ENCODE measurements at regions not wholly inside any gene's neighbourhood (a gene's known extent, or its start where the extent isn't known, plus 50 kb on each side); places are given as distances from the start of the nearest gene placed in this dataset.

- no peaks in the 10 kb centered on the region for H3K27me3 ChIP-seq (ENCODE audit: control insufficient read depth, insufficient read depth, low read length)
- H3K56ac ChIP-seq (ENCODE audit: extremely low read depth, insufficient read depth, low read length), result no peak overlapping the region
- no peaks in the 10 kb centered on the region for H3K36me3 ChIP-seq (ENCODE audit: control insufficient read depth, insufficient read depth, low read length)
- dilution Hi-C loops (cut with HindIII; ENCODE audit: low sequenced_read_pairs, unreplicated experiment) (no loop called here), in situ Hi-C loops (cut with MboI; ENCODE audit: low sequenced_read_pairs) (no loop called here), intact Hi-C loops (cut with micrococcal nuclease) (no loop called here)
- no peak overlapping the region for H2BK15ac ChIP-seq (ENCODE audit: low read depth, low read length)
- no peaks in the 10 kb centered on the region for H4K20me1 ChIP-seq (ENCODE audit: insufficient read depth, low read length)
- no peak overlapping the region for H3K14ac ChIP-seq (replicated peaks; ENCODE audit: low read depth, low read length)
- CTCF ChIA-PET, result no interaction called here
- POLR2A ChIA-PET (ENCODE audit: unreplicated experiment), result no interaction called here
- H2BK5ac ChIP-seq (ENCODE audit: low read depth, low read length, poor library complexity, severe bottlenecking), result no peak overlapping the region
- no peak overlapping the region for H4K5ac ChIP-seq (ENCODE audit: low read depth, low read length)
- H3K4me2 ChIP-seq (ENCODE audit: low read depth, low read length), result no peak overlapping the region
- H3K23ac ChIP-seq (ENCODE audit: low read depth, low read length), result no peak overlapping the region
- no peak overlapping the region for H4K91ac ChIP-seq (ENCODE audit: insufficient read depth, low read depth, low read length)
- no peak overlapping the region for H4K8ac ChIP-seq (ENCODE audit: low read depth in 2 of 2, low read length in 2 of 2)
- no peak overlapping the region for H2AK5ac ChIP-seq (ENCODE audit: low read depth, low read length)
- no peak overlapping the region for H2BK120ac ChIP-seq (ENCODE audit: low read depth, low read length)
- no peaks in the 10 kb centered on the region for H3K9me3 ChIP-seq (ENCODE audit: control insufficient read depth, insufficient read depth, low read length)
- no peak overlapping the region for H2BK20ac ChIP-seq (ENCODE audit: low read depth, low read length)
- H3K18ac ChIP-seq (ENCODE audit: low read depth, low read length), result no peak overlapping the region
- H3K27ac ChIP-seq (ENCODE audit: insufficient read depth, low read length), result no peak overlapping the region
- H3K4ac ChIP-seq (ENCODE audit: low read depth, low read length), result no peak overlapping the region
- no peak for ATAC-seq (ENCODE audit: low read depth)
- no peaks in the 10 kb centered on the region for H3K79me1 ChIP-seq (ENCODE audit: low read depth in 1 of 2, low read length in 2 of 2)
- H2AFZ ChIP-seq (replicated peaks; ENCODE audit: low read length, poor library complexity), result no peak overlapping the region
- H3K4me1 ChIP-seq (ENCODE audit: control insufficient read depth, insufficient read depth, low read length), result peaks cover 6% of the 10 kb centered on the region; the same call in 1 of the 2 replicates
- BruUV-seq (replicated peaks), result no TSS peak
- H3K9me1 ChIP-seq (ENCODE audit: insufficient read depth, low read length), result no peaks in the 10 kb centered on the region
- H3K4me3 ChIP-seq (ENCODE audit: insufficient read depth, low read depth, low read length), result no peak overlapping the region
- WGBS, 2 experiments (ENCODE audit: extremely low coverage in 2 of 2, insufficient read length in 1 of 2), result no CpG with 5 or more reads among the region's 2 CpGs
- TF ChIP-seq MXI1 (IDR thresholded peaks at IDR 0.05; ENCODE audit: borderline replicate concordance, low read depth, low read length) (no peak), MAZ (IDR thresholded peaks at IDR 0.05; ENCODE audit: borderline replicate concordance, low read depth, low read length) (no peak), RFX5 (IDR thresholded peaks at IDR 0.05; ENCODE audit: low read depth, low read length) (no peak), RCOR1 (IDR thresholded peaks at IDR 0.05; ENCODE audit: insufficient replicate concordance, low read length) (no peak), BHLHE40 (IDR thresholded peaks at IDR 0.05; ENCODE audit: low read depth, low read length) (no peak), FOS (IDR thresholded peaks at IDR 0.05; ENCODE audit: low read depth, low read length) (no peak), NFE2L2 (IDR thresholded peaks at IDR 0.05; ENCODE audit: low read depth, low read length) (no peak), CHD1 (IDR thresholded peaks at IDR 0.05; ENCODE audit: low read depth, low read length) (no peak), ELK1 (IDR thresholded peaks at IDR 0.05; ENCODE audit: borderline replicate concordance, low read depth, low read length) (no peak), MAFK (IDR thresholded peaks at IDR 0.05; ENCODE audit: low read depth, low read length) (no peak), CEBPB (IDR thresholded peaks at IDR 0.05; ENCODE audit: low read depth, low read length) (no peak)
- H2AK9ac ChIP-seq (replicated peaks; ENCODE audit: low read depth, low read length, poor library complexity), result no peak overlapping the region
- no peak overlapping the region for H3K9ac ChIP-seq (ENCODE audit: low read depth, low read length)
- DNase-seq, result no peak
These were observed 210.4 kb upstream of the NUDT4 start for GRCh38 chr12:93167331-93167730.

Data from IMR-90 (cell line).